ENCODE measurements at regions not wholly inside any gene's neighbourhood (a gene's known extent, or its start where the extent isn't known, plus 50 kb on each side); places are given as distances from the start of the nearest gene placed in this dataset.

DNA sequence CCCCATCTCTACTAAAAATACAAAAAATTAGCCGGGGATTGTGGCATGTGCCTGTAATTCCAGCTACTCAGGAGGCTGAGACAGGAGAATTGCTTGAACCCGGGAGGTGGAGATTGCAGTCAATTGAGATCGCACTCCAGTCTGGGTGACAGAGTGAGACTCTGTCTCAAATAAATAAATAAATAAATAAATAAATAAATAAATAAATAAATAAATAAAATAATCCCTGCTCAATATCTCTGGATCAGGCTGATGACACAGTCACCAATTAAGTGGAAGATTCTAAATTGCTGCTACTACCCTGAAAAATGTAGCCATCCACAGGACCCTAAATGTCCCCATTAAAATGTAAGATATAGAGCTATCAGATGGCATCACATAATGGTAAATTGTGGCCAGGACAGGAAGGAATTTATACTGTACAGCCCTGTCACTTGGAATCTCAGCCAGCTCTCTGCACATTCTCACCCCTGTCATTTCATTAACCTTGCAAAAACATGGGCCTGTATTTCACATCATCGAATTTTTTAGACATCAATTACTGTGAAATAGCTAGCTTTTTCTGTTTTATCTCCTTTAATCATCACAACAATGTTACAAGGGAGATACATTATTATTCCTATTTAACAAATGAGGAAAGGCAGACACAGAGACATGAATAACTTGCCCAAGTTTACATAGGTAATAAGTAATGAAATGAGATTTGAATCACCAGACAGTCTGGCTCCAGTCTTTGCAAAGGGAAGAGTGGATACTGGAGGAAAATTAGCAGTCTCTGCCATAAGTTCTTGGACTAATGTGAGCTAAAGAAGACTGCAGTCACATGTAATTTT is 56.7 kb upstream of the NTPCR start:
- DNase-seq, result no peak

DNA sequence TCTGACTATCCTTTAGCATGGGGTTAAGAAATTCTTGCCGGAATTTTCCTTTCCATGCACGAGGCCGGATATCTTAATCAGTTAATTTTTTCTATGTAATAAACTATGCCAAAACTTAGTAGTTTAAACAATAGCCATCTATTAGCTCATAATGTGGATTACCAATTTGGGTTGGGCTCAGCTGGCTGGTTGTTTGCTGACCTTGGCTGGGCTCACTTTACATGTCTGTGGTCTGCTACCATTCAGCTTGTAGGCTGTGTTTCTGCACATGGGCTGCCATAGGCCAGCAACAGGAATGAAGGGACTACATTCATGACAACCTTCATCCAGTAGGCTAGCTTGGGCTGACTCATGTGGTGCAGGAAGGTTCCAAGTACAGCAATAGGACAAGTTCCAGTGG is 56.0 kb upstream of the NTPCR start:
- no peak for DNase-seq

DNA sequence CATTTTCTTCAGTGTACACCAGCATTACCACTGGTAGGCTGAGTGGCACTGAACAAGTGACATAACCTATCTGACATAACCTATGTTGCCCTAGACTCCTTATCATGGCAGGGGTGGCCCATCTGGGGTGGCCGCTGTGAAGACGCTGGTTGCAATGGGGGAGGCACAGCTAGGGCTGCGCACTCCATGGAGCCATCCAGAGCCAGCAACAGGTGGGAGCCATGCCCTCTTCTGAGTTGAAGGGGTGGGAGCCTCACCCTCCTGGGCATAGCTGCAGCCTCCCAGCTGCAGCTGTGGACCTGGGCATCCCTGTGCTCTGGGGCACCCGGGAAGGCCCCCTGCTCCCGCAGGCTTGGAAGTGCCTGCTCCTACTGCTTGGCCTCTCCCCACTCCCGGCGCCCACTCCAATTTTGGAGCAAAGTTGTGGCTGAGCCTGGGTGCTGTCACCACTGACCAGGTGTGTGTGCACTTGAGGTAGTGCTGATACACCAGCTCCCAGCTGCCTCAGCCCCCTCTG is 52.4 kb upstream of the NTPCR start:
- DNase-seq, result no peak

DNA sequence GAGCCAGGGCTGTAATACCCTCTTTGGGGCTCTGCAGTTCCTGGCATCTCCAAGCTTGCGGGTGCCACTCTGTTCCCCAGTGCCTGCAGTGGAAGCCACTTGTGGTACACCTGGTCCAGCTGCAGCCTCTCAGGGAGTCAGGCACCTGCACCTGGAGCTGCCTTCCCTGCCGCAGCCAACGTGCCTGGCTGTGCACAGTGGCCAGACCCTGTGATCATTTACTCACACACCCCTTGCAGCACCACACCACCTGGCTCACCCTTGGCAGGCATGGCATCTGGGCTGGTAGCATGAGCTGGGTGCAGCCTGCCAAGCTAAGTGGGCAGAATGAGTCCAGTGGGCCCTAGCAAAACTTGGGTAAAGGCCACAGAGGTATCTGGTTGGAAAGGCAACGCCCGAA is 51.1 kb upstream of the NTPCR start:
- DNase-seq, result no peak

DNA sequence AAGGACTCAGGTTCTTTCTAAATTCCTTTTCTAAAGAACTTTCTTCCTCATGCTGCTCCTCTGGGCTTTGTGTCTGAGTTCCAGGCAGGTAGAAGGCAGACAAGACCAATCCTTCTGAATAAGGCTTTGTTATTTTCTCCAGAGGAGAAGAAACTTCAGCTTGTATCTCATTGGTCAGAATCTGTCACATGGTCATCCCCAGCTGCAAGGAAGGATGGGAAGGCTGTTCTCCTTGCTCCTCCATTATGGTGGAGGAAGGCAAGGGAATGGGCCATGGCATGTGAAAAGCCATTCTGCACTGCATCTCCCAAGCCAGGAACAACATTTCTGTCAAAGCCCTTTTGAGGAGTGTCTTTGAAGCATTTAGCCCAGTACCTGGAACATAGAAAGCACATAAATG is 50.6 kb upstream of the NTPCR start:
- DNase-seq, result no peak

Data from NCI-H1048 (cell line).